Panc1 (cell line): ENCODE measurements at regions not wholly inside any gene's neighbourhood (a gene's known extent, or its start where the extent isn't known, plus 50 kb on each side); places are given as distances from the start of the nearest gene placed in this dataset.

Experiments
- ATAC-seq: fragments of 200-7000 bp; cut with Tn5 transposase; 2 replicates; pipeline ENCODE4 v1.9.1; 2020; ENCODE audit warnings: mild to moderate bottlenecking, moderate library complexity
- BruUV-seq: library from RNA; stranded (reverse); fragments of 400-500 nt; replicated peaks from 2 replicates; lab custom pipeline; 2021; lab: Mats Ljungman, UMichigan
- CTCF ChIA-PET: fragments of 300-600 bp; sonication (Branson Sonifier 250); formaldehyde crosslinking; loops from one replicate; lab custom pipeline; 2022; ENCODE audit warnings: antibody characterized with exemption; lab: Charles Lee
- POLR2A ChIA-PET: fragments of 300-600 bp; sonication (Branson Sonifier 250); formaldehyde crosslinking; loops from one replicate; lab custom pipeline; 2022; ENCODE audit warnings: antibody characterized with exemption; lab: Charles Lee
- DNase-seq: peaks from one replicate; pipeline ENCODE4 v3.0.0-alpha.2; 2010; ENCODE audit warnings: low read depth, low spot score
- H3K27ac ChIP-seq: 2 replicates; pipeline ENCODE4 v1.5.1; 2011; ENCODE audit warnings: mild to moderate bottlenecking, low read length, inconsistent platforms
- H3K27me3 ChIP-seq: fragments of 200-500 bp; sonication (Bioruptor generic); 2 replicates; pipeline ENCODE4 v1.6.0; 2014; ENCODE audit warnings: low read length, inconsistent platforms; ENCODE audit not compliant: control insufficient read depth, insufficient read depth
- H3K36me3 ChIP-seq: fragments of 200-500 bp; sonication (Bioruptor generic); 2 replicates; pipeline ENCODE4 v1.5.1; 2014; ENCODE audit warnings: inconsistent platforms, mild to moderate bottlenecking, low read length, moderate library complexity; ENCODE audit not compliant: control insufficient read depth, insufficient read depth
- H3K4me1 ChIP-seq: 2 replicates; pipeline ENCODE4 v1.5.1; 2011; ENCODE audit warnings: inconsistent platforms, mild to moderate bottlenecking, low read length, moderate library complexity; ENCODE audit not compliant: control insufficient read depth, insufficient read depth
- H3K4me3 ChIP-seq, 2 experiments: 2 replicates each; pipeline ENCODE4 v1.5.1; 2011 to 2012; ENCODE audit warnings: low read depth in 2 of 2, low read length in 2 of 2, mild to moderate bottlenecking in 2 of 2, inconsistent platforms in 1 of 2, moderate library complexity in 1 of 2
- H3K9me3 ChIP-seq: fragments of 200-500 bp; sonication (Bioruptor generic); 2 replicates; pipeline ENCODE4 v1.5.1; 2014; ENCODE audit warnings: low read depth, mild to moderate bottlenecking, inconsistent platforms, low read length, moderate library complexity; ENCODE audit not compliant: control insufficient read depth, insufficient read depth
- CTCF ChIP-seq: fragments of 450-650 bp; IDR thresholded peaks from 2 replicates; pipeline ENCODE4 v1.5.1; 2017; ENCODE audit warnings: mild to moderate bottlenecking
- POLR2AphosphoS5 ChIP-seq: IDR thresholded peaks from 2 replicates; pipeline ENCODE4 v1.6.1; 2012; ENCODE audit warnings: mild to moderate bottlenecking, low read depth, low read length, moderate library complexity
- REST ChIP-seq, 2 experiments: IDR thresholded peaks; 2 replicates each; pipeline ENCODE4 v1.6.1; 2011 to 2012; ENCODE audit warnings: low read depth in 2 of 2, control low read depth in 1 of 2, low read length in 1 of 2, mild to moderate bottlenecking in 1 of 2, moderate library complexity in 1 of 2; ENCODE audit not compliant: insufficient read depth in 1 of 2
- SIN3A ChIP-seq: IDR thresholded peaks from 2 replicates; pipeline ENCODE4 v1.6.1; 2012; ENCODE audit warnings: low read depth, mild to moderate bottlenecking, low read length, moderate library complexity, borderline replicate concordance; ENCODE audit not compliant: insufficient read depth
- TCF7L2 ChIP-seq: IDR thresholded peaks from 2 replicates; pipeline ENCODE4 v1.6.1; 2011; ENCODE audit warnings: mild to moderate bottlenecking, low read depth, low read length, inconsistent platforms
- in situ Hi-C: cut with HindIII; loops from 2 replicates; pipeline ENCODE4 v1.10.0; 2016; ENCODE audit warnings: low sequenced_read_pairs, low pct_unique_long_range_greater_than_20kb
- intact Hi-C: fragments of 100-400 bp; cut with micrococcal nuclease; formaldehyde crosslinking; loops from one replicate; pipeline ENCODE4 v1.10.0; 2022; ENCODE audit not compliant: unreplicated experiment

- Histone ChIP-seq H3K27ac (no peak overlapping the region), H3K36me3 (no peaks in the 10 kb centered on the region), H3K27me3 (peaks cover 10% of the 10 kb centered on the region), H3K4me3 (no peak overlapping the region), H3K9me3 (no peaks in the 10 kb centered on the region), H3K4me1 (no peaks in the 10 kb centered on the region; the same call in 1 of the 2 replicates)
- CTCF ChIA-PET = interaction anchor here (0.6 kb wide), 1 partner anchor 76 kb away, joined by 6 read pairs; no protein-coding TSS in a partner anchor
- DNase-seq (no peak), ATAC-seq (no peak)
- intact Hi-C loops (no loop called here), in situ Hi-C loops (no loop called here)
- BruUV-seq = no TSS peak
- no peak for TF ChIP-seq POLR2AphosphoS5
- TF ChIP-seq REST (IDR thresholded peaks at IDR 0.05; ENCODE audit: insufficient read depth in 1 of 2, low read depth in 2 of 2, low read length in 1 of 2) = no peak
- TF ChIP-seq SIN3A = no peak
- no peak for TF ChIP-seq TCF7L2
- no peak for TF ChIP-seq CTCF
- POLR2A ChIA-PET = no interaction called here
Observed at GRCh38 chr17:77861981-77862645, 96.4 kb upstream of the TNRC6C start.

- ChIA-PET POLR2A (no interaction called here), CTCF (interaction anchor here (0.5 to 0.9 kb wide), 2 partner anchors 222 to 730 kb away, joined by 3 to 4 read pairs; no protein-coding TSS in a partner anchor)
- H3K4me3 ChIP-seq = no peak overlapping the region
- H3K27ac ChIP-seq = no peak overlapping the region
- intact Hi-C loops = no loop called here
- H3K27me3 ChIP-seq = peaks cover 10% of the 10 kb centered on the region
- no peak for TF ChIP-seq TCF7L2
- TF ChIP-seq REST (IDR thresholded peaks at IDR 0.05; ENCODE audit: insufficient read depth in 1 of 2, low read depth in 2 of 2, low read length in 1 of 2) = no peak
- TF ChIP-seq CTCF = no peak
- TF ChIP-seq POLR2AphosphoS5 = no peak
- TF ChIP-seq SIN3A = no peak
- no peaks in the 10 kb centered on the region for H3K9me3 ChIP-seq
- in situ Hi-C loops = no loop called here
- H3K36me3 ChIP-seq = no peaks in the 10 kb centered on the region
- BruUV-seq = no TSS peak
- ATAC-seq = no peak
- DNase-seq = no peak
- no peaks in the 10 kb centered on the region; the same call in 1 of the 2 replicates for H3K4me1 ChIP-seq
Observed at GRCh38 chr17:77862890-77863813, 95.4 kb upstream of the TNRC6C start.
